ENCODE measurements at regions not wholly inside any gene's neighbourhood (a gene's known extent, or its start where the extent isn't known, plus 50 kb on each side); places are given as distances from the start of the nearest gene placed in this dataset.

DNA sequence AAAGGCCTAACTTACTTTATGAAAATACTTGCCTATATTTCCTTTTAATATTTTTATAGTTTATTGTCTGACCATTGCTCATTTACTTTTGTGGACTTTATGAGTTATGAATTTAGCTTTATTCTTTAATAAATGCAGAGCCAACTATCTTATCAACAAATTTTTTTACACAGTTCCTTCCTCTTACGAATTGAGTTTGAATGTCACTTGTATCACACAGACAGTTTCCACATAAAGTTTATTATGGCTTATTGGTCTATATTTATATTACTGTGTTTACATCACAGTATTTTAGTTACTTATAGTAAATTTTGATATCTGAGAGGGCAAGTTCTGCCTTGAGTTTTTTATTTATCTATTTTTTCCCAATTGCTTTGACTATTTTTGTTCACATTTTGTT is 450.6 kb downstream of the C4orf33 start:
- TF ChIP-seq FOXK2 (IDR thresholded peaks at IDR 0.05), result no peak
- no peak for TF ChIP-seq SUZ12 (IDR thresholded peaks at IDR 0.05)
- no peak for TF ChIP-seq TARDBP (IDR thresholded peaks at IDR 0.05)
- TF ChIP-seq NFRKB (IDR thresholded peaks at IDR 0.05), result no peak
- TF ChIP-seq SP1 (IDR thresholded peaks at IDR 0.05), result no peak
- TF ChIP-seq BHLHE40 (IDR thresholded peaks at IDR 0.05; ENCODE audit: borderline replicate concordance), result no peak
- TF ChIP-seq L3MBTL2 (conservative IDR thresholded peaks at IDR 0.05), result no peak
- TF ChIP-seq PKNOX1 (IDR thresholded peaks at IDR 0.05), result no peak
- TF ChIP-seq LEF1 (IDR thresholded peaks at IDR 0.05; ENCODE audit: borderline replicate concordance), result no peak
- no peak for TF ChIP-seq ELF4 (IDR thresholded peaks at IDR 0.05)
- no peak for TF ChIP-seq FOXA1 (IDR thresholded peaks at IDR 0.05)
- TF ChIP-seq ARNT (IDR thresholded peaks at IDR 0.05), result no peak
- TF ChIP-seq HDGF (IDR thresholded peaks at IDR 0.05; ENCODE audit: borderline replicate concordance), result no peak

All from HEK293T (cell line).